ENCODE measurements at regions not wholly inside any gene's neighbourhood (a gene's known extent, or its start where the extent isn't known, plus 50 kb on each side); places are given as distances from the start of the nearest gene placed in this dataset.

GRCh38 chr15:95653361-95653805 is 677.1 kb upstream of the NR2F2 start:
- TF ChIP-seq TAF1 (IDR thresholded peaks at IDR 0.05; ENCODE audit: borderline replicate concordance, insufficient read depth, low read length) (no peak), POLR2AphosphoS5 (IDR thresholded peaks at IDR 0.05; ENCODE audit: low read depth, low read length) (no peak), SIN3A (IDR thresholded peaks at IDR 0.05; ENCODE audit: borderline replicate concordance, insufficient read depth, low read length) (no peak), REST (IDR thresholded peaks at IDR 0.05; ENCODE audit: insufficient read depth in 1 of 2, low read depth in 2 of 2, low read length in 2 of 2) (no peak)

All from PFSK-1 (cell line).